Mammary epithelial cell (primary cell): ENCODE measurements at regions not wholly inside any gene's neighbourhood (a gene's known extent, or its start where the extent isn't known, plus 50 kb on each side); places are given as distances from the start of the nearest gene placed in this dataset.

ENCODE experiments used
- EZH2 ChIP-seq: IDR thresholded peaks from 2 replicates; pipeline ENCODE4 v1.6.1; 2012; ENCODE audit warnings: low read length, inconsistent platforms, borderline replicate concordance
- TF ChIP-seq, protein P1 (sequence below), 2 donors: IDR thresholded peaks in 1 of 2; conservative IDR thresholded peaks in 1 of 2; 2 replicates each; pipeline ENCODE4 v1.5.1; 2011 to 2012; ENCODE audit warnings: inconsistent platforms in 2 of 2, low read length in 2 of 2, mild to moderate bottlenecking in 2 of 2, control low read depth in 1 of 2, low read depth in 1 of 2; ENCODE audit not compliant: insufficient read depth in 1 of 2; ENCODE audit errors: extremely low read depth in 1 of 2

DNA sequence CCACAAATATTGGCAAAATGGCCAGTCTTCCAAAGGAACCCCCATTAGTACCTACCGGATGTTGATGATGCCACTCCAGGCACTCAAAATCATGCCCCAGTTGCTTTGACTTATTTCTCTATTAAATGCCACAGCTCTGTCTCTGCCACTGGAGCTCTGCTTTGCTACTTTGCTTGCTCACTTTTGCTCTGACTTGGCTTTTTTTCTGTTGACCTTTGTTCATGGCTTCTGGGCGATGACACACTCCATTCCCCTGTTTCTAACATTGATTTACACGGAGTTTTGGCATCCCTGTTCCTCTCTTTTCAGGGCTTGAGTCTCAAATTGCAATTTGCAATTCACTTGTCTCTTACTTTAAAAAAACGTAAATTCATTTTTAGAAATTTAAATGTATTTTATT, 217.1 kb upstream of the SPRY2 start:
- TF ChIP-seq EZH2, result no peak
- TF ChIP-seq, protein P1, sequence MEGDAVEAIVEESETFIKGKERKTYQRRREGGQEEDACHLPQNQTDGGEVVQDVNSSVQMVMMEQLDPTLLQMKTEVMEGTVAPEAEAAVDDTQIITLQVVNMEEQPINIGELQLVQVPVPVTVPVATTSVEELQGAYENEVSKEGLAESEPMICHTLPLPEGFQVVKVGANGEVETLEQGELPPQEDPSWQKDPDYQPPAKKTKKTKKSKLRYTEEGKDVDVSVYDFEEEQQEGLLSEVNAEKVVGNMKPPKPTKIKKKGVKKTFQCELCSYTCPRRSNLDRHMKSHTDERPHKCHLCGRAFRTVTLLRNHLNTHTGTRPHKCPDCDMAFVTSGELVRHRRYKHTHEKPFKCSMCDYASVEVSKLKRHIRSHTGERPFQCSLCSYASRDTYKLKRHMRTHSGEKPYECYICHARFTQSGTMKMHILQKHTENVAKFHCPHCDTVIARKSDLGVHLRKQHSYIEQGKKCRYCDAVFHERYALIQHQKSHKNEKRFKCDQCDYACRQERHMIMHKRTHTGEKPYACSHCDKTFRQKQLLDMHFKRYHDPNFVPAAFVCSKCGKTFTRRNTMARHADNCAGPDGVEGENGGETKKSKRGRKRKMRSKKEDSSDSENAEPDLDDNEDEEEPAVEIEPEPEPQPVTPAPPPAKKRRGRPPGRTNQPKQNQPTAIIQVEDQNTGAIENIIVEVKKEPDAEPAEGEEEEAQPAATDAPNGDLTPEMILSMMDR (conservative IDR thresholded peaks at IDR 0.05 in 1 of 2, IDR thresholded peaks at IDR 0.05 in 1 of 2; ENCODE audit: extremely low read depth in 1 of 2, insufficient read depth in 1 of 2, low read depth in 1 of 2, low read length in 2 of 2), result no peak
